ENCODE measurements at regions not wholly inside any gene's neighbourhood (a gene's known extent, or its start where the extent isn't known, plus 50 kb on each side); places are given as distances from the start of the nearest gene placed in this dataset.

- no peaks in the 10 kb centered on the region for H3K36me3 ChIP-seq (ENCODE audit: control insufficient read depth, insufficient read depth, low read length)
- H3K4me3 ChIP-seq: no peak overlapping the region
- no TSS peak for BruUV-seq (replicated peaks)
- CTCF ChIA-PET (ENCODE audit: low intra/inter-chr PET ratio): no interaction called here
- H3K9me3 ChIP-seq (replicated peaks; ENCODE audit: control insufficient read depth, insufficient read depth, low read depth, low read length): no peaks in the 10 kb centered on the region
- H3K27ac ChIP-seq (ENCODE audit: extremely low read depth, low read depth, low read length): no peak overlapping the region
- TF ChIP-seq ZBTB8A (IDR thresholded peaks at IDR 0.05; ENCODE audit: partially characterized antibody) (no peak), POLR3G (IDR thresholded peaks at IDR 0.05; ENCODE audit: extremely low read depth, insufficient read length, insufficient replicate concordance) (no peak), NR1H2 (CRISPR knock-in tag; IDR thresholded peaks at IDR 0.05) (no peak), SMAD3 (CRISPR knock-in tag; conservative IDR thresholded peaks at IDR 0.05) (no peak), ZNF224 (CRISPR knock-in tag; IDR thresholded peaks at IDR 0.05) (no peak), SMAD1 (IDR thresholded peaks at IDR 0.05; ENCODE audit: low read depth, low read length, partially characterized antibody) (no peak), CHAMP1 (IDR thresholded peaks at IDR 0.05) (no peak), FOXA3 (CRISPR knock-in tag; conservative IDR thresholded peaks at IDR 0.05 in 1 of 2, IDR thresholded peaks at IDR 0.05 in 1 of 2) (no peak)
- TF ChIP-seq, protein P1, sequence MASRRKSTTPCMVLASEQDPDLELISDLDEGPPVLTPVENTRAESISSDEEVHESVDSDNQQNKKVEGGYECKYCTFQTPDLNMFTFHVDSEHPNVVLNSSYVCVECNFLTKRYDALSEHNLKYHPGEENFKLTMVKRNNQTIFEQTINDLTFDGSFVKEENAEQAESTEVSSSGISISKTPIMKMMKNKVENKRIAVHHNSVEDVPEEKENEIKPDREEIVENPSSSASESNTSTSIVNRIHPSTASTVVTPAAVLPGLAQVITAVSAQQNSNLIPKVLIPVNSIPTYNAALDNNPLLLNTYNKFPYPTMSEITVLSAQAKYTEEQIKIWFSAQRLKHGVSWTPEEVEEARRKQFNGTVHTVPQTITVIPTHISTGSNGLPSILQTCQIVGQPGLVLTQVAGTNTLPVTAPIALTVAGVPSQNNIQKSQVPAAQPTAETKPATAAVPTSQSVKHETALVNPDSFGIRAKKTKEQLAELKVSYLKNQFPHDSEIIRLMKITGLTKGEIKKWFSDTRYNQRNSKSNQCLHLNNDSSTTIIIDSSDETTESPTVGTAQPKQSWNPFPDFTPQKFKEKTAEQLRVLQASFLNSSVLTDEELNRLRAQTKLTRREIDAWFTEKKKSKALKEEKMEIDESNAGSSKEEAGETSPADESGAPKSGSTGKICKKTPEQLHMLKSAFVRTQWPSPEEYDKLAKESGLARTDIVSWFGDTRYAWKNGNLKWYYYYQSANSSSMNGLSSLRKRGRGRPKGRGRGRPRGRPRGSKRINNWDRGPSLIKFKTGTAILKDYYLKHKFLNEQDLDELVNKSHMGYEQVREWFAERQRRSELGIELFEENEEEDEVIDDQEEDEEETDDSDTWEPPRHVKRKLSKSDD (conservative IDR thresholded peaks at IDR 0.05; ENCODE audit: low read length): no peak
- in situ Hi-C loops (cut with MboI): no loop called here
- ATAC-seq (no peak), FAIRE-seq (no peak), DNase-seq (ENCODE audit: extremely low read depth in 1 of 4, low spot score in 3 of 4) (no peak)
- POLR2A ChIA-PET: no interaction called here
- H3K9ac ChIP-seq (ENCODE audit: insufficient read depth in 1 of 2, low read depth in 2 of 2, low read length in 2 of 2): no peak overlapping the region
- no peaks in the 10 kb centered on the region for H3K79me2 ChIP-seq (ENCODE audit: control insufficient read depth, insufficient read depth, low read length)
- no peaks in the 10 kb centered on the region for H3K9me1 ChIP-seq (ENCODE audit: control insufficient read depth, insufficient read depth, low read length)
- H4K20me1 ChIP-seq (replicated peaks; ENCODE audit: control insufficient read depth, insufficient read depth, low read length): no peaks in the 10 kb centered on the region
- no peak overlapping the region for H3K4me2 ChIP-seq (ENCODE audit: insufficient read depth, low read length)
- 3% methylated on average over 4 of the region's 7 CpGs for WGBS (ENCODE audit: insufficient coverage, low coverage, missing lambda C conversion rate)
- H2AFZ ChIP-seq (ENCODE audit: low read depth, low read length): no peak overlapping the region
- H3K27me3 ChIP-seq (ENCODE audit: control insufficient read depth in 2 of 2, insufficient read depth in 2 of 2, low read length in 2 of 2): no peaks in the 10 kb centered on the region
- intact Hi-C loops (cut with micrococcal nuclease): no loop called here
- H3K4me1 ChIP-seq (replicated peaks in 1 of 2; ENCODE audit: control insufficient read depth in 2 of 2, insufficient read depth in 2 of 2, low read length in 2 of 2): no peaks in the 10 kb centered on the region
Observed at GRCh38 chr3:83770664-83771402, 1188.0 kb upstream of the CADM2 start.

Measured in K562 (cell line).